Activated CD8-positive, alpha-beta T cell treated with anti-CD3 and anti-CD28 coated beads for 36 hours (primary cell): ENCODE measurements at regions not wholly inside any gene's neighbourhood (a gene's known extent, or its start where the extent isn't known, plus 50 kb on each side); places are given as distances from the start of the nearest gene placed in this dataset.

Experiments
- ATAC-seq: fragments of 200-7000 bp; cut with Tn5 transposase; one replicate; pipeline ENCODE4 v1.10.0; 2021; ENCODE audit warnings: mild to moderate bottlenecking, moderate library complexity
- CTCF ChIA-PET: fragments of 350-600 bp; sonication (Branson Sonifier 250); formaldehyde crosslinking; loops from one replicate; lab custom pipeline; 2021; ENCODE audit warnings: antibody characterized with exemption; lab: Charles Lee
- POLR2A ChIA-PET: fragments of 350-600 bp; sonication (Branson Sonifier 250); formaldehyde crosslinking; loops from one replicate; lab custom pipeline; 2021; ENCODE audit warnings: antibody characterized with exemption; lab: Charles Lee
- DNase-seq: peaks from one replicate; pipeline ENCODE4 v3.0.0-alpha.2; 2020
- H3K27ac Mint-ChIP-seq: one replicate; pipeline ENCODE4 v1.8.0; 2021; ENCODE audit warnings: mild to moderate bottlenecking, mixed read lengths
- H3K27me3 Mint-ChIP-seq: one replicate; pipeline ENCODE4 v1.8.0; 2021; ENCODE audit warnings: mixed read lengths
- H3K36me3 Mint-ChIP-seq: one replicate; pipeline ENCODE4 v1.8.0; 2021; ENCODE audit warnings: low read depth, mixed read lengths
- H3K4me1 Mint-ChIP-seq: one replicate; pipeline ENCODE4 v1.8.0; 2021; ENCODE audit warnings: low read depth, mixed read lengths
- H3K4me3 Mint-ChIP-seq: one replicate; pipeline ENCODE4 v1.8.0; 2021; ENCODE audit warnings: mild to moderate bottlenecking, moderate library complexity, mixed read lengths
- H3K9me3 Mint-ChIP-seq: one replicate; pipeline ENCODE4 v1.8.0; 2021; ENCODE audit warnings: mixed read lengths
- intact Hi-C: fragments of 100-400 bp; cut with micrococcal nuclease; formaldehyde crosslinking; loops from one replicate; pipeline ENCODE4 v1.10.0; 2022
- TF ChIP-seq, protein P1 (sequence below): fragments of 200-600 bp; IDR thresholded peaks from one replicate; pipeline ENCODE4 v1.8.0; 2022; ENCODE audit warnings: antibody characterized with exemption, mild to moderate bottlenecking

DNA sequence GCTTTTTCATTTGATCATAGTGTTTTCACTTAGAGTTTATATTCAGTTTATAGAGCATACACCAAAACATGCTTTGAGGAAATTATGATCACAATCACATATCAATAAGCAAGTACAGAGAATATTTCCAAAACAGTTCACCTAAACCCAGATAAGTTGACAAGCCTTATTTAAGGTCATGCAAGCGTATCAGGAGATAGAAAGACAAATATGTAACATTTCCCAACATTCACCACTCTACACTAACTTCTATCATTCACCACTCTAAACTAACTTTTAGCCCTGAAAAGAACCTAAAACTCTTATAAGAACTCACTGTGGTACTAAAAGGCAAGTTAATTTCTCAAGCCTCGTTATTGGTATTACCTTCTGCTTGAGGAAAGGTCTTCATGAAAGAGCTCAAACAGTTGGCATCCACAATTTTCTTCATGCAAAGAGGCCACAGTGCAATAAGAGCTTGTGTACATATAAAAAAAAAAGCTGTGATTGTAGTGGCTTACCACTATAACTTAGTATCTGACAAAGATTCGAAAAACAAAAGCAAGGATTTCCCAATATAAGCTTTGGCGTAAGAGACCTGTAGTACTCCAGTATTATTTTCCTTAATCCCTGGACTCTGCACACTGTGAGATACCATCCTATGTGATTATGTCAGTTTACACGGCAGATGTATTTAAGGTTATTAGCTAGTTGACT lies 903.3 kb downstream of the STIM2 start:
- intact Hi-C loops, result no loop called here
- H3K4me3 Mint-ChIP-seq, result no peak overlapping the region
- TF ChIP-seq, protein P1, sequence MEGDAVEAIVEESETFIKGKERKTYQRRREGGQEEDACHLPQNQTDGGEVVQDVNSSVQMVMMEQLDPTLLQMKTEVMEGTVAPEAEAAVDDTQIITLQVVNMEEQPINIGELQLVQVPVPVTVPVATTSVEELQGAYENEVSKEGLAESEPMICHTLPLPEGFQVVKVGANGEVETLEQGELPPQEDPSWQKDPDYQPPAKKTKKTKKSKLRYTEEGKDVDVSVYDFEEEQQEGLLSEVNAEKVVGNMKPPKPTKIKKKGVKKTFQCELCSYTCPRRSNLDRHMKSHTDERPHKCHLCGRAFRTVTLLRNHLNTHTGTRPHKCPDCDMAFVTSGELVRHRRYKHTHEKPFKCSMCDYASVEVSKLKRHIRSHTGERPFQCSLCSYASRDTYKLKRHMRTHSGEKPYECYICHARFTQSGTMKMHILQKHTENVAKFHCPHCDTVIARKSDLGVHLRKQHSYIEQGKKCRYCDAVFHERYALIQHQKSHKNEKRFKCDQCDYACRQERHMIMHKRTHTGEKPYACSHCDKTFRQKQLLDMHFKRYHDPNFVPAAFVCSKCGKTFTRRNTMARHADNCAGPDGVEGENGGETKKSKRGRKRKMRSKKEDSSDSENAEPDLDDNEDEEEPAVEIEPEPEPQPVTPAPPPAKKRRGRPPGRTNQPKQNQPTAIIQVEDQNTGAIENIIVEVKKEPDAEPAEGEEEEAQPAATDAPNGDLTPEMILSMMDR, result no peak
- DNase-seq (no peak), ATAC-seq (no peak)
- no peaks in the 10 kb centered on the region for H3K27me3 Mint-ChIP-seq
- POLR2A ChIA-PET, result no interaction called here
- no peak overlapping the region for H3K27ac Mint-ChIP-seq
- CTCF ChIA-PET, result interaction anchor here (0.6 to 1.3 kb wide), 2 partner anchors 9 to 21 kb away, joined by 3 to 4 read pairs; no protein-coding TSS in a partner anchor
- no peaks in the 10 kb centered on the region for H3K36me3 Mint-ChIP-seq
- peaks cover 2% of the 10 kb centered on the region for H3K9me3 Mint-ChIP-seq
- no peaks in the 10 kb centered on the region for H3K4me1 Mint-ChIP-seq

DNA sequence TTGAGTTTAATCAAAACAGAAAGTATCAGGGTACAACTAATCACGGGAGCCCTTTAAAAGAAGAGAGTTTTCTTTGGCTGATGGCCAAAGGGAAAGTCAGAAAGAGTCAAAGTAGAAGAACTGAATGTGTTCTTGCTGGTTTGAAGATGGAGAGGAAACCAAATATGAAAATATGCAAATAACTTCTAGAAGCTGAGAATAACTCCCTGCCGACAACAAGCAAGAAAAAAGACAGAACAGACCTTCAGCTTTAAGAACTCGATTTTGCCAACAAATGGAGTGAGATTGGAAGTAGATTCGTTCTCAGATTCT lies 903.8 kb downstream of the STIM2 start:
- ChIA-PET CTCF (interaction anchor here (0.6 to 1.3 kb wide), 2 partner anchors 9 to 20 kb away, joined by 3 to 4 read pairs; no protein-coding TSS in a partner anchor), POLR2A (no interaction called here)
- Mint-ChIP-seq H3K4me1 (no peaks in the 10 kb centered on the region), H3K4me3 (no peak overlapping the region), H3K27me3 (no peaks in the 10 kb centered on the region), H3K27ac (no peak overlapping the region), H3K9me3 (peaks cover 2% of the 10 kb centered on the region), H3K36me3 (no peaks in the 10 kb centered on the region)
- TF ChIP-seq, protein P1, result no peak
- intact Hi-C loops, result no loop called here
- DNase-seq, result no peak
- ATAC-seq, result no peak

DNA sequence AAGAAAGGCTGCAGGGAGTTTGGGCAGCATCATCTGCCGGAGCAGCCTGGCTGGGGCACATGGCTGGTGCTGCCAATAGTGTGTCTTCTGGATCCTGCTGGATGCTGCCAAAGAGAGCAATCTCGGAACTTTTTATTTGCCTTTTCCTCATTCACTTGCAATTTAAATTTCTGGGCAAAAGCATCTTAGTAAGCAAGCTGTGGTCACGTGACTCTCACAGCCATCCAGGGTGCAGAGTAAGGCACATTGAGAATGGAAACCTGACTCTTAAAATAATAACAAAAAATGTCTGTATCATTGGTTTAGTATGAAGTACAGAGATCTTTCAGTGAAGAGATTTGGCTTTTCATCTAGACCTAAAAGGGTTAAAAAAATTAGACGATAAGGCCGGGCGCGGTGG lies 910.3 kb downstream of the STIM2 start:
- no peak overlapping the region for H3K4me3 Mint-ChIP-seq
- POLR2A ChIA-PET, result no interaction called here
- intact Hi-C loops, result no loop called here
- CTCF ChIA-PET, result no interaction called here
- no peak for DNase-seq
- no peaks in the 10 kb centered on the region for H3K27me3 Mint-ChIP-seq
- no peaks in the 10 kb centered on the region for H3K36me3 Mint-ChIP-seq
- no peak overlapping the region for H3K27ac Mint-ChIP-seq
- ATAC-seq, result no peak
- TF ChIP-seq, protein P1, result no peak
- H3K9me3 Mint-ChIP-seq, result peaks cover 3% of the 10 kb centered on the region
- H3K4me1 Mint-ChIP-seq, result no peaks in the 10 kb centered on the region

DNA sequence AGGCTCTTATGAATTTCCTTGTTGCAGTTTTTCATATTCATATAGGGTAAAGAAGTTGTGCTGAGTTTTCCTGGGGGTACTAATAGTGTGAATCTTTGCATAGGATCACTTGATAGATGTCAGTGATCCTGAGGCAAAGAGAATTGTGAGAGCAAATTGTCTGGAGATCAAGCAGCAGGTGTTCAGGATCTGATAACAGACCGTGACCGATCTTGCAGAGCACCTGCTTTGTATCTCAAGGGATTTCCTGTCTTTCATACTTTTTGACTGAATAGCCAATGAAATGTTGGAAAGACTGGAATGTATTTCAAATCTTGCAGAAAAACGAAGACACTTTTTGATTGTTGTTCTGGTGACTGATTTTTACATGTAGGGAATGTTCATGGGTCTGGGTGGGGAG lies 914.5 kb downstream of the STIM2 start:
- H3K27me3 Mint-ChIP-seq, result no peaks in the 10 kb centered on the region
- DNase-seq (no peak), ATAC-seq (no peak)
- POLR2A ChIA-PET, result no interaction called here
- intact Hi-C loops, result no loop called here
- no peaks in the 10 kb centered on the region for H3K4me1 Mint-ChIP-seq
- H3K27ac Mint-ChIP-seq, result no peak overlapping the region
- no peak overlapping the region for H3K4me3 Mint-ChIP-seq
- peaks cover 3% of the 10 kb centered on the region for H3K9me3 Mint-ChIP-seq
- TF ChIP-seq, protein P1, result no peak
- CTCF ChIA-PET, result no interaction called here
- no peaks in the 10 kb centered on the region for H3K36me3 Mint-ChIP-seq

DNA sequence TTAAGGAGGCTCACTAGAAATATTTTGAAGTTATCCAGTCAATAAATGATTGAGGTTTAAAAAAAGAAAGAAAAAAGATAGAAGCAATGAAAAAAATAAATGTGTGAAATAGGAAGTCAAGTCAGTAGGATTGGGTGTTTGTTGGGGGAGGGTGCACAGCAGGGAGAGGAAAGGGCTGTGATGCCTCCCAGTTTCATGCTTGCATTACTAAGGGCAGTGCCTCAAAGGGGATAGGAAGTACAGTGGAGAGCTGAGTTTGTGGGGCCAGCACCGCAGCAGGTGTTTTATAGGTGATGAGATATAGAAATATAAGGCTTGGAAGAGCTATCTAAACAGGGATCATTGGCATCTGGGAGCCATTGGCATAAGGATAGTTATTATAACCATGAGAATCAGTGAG lies 919.2 kb downstream of the STIM2 start:
- CTCF ChIA-PET, result no interaction called here
- TF ChIP-seq, protein P1, result no peak
- ATAC-seq, result no peak
- POLR2A ChIA-PET, result no interaction called here
- DNase-seq, result no peak
- no peaks in the 10 kb centered on the region for H3K27me3 Mint-ChIP-seq
- H3K4me3 Mint-ChIP-seq, result no peak overlapping the region
- no peaks in the 10 kb centered on the region for H3K4me1 Mint-ChIP-seq
- H3K27ac Mint-ChIP-seq, result no peak overlapping the region
- H3K9me3 Mint-ChIP-seq, result peaks cover 4% of the 10 kb centered on the region
- intact Hi-C loops, result no loop called here
- no peaks in the 10 kb centered on the region for H3K36me3 Mint-ChIP-seq
